ENCODE measurements at regions not wholly inside any gene's neighbourhood (a gene's known extent, or its start where the extent isn't known, plus 50 kb on each side); places are given as distances from the start of the nearest gene placed in this dataset.

- peaks cover 12% of the 10 kb centered on the region for H3K4me1 ChIP-seq (ENCODE audit: insufficient read depth)
- H3K27me3 ChIP-seq = no peaks in the 10 kb centered on the region
- no peak for DNase-seq
- H3K9me3 ChIP-seq = no peaks in the 10 kb centered on the region
- H3K36me3 ChIP-seq = no peaks in the 10 kb centered on the region
- 86 to 93% (median 92%) methylated on average over 6 of the region's 6 CpGs for WGBS, 3 donors
- H3K4me3 ChIP-seq = no peak overlapping the region
- no peak overlapping the region for H3K27ac ChIP-seq
- intact Hi-C loops (cut with DNase I) = no loop called here
- TF ChIP-seq EP300 (IDR thresholded peaks at IDR 0.05) (no peak), CTCF (IDR thresholded peaks at IDR 0.05) (no peak), POLR2A (IDR thresholded peaks at IDR 0.05) (no peak)
These were observed 107.5 kb upstream of the GALNT15 start for GRCh38 chr3:16066975-16067374.

- peaks cover 12% of the 10 kb centered on the region for H3K4me1 ChIP-seq (ENCODE audit: insufficient read depth)
- H3K27me3 ChIP-seq = no peaks in the 10 kb centered on the region
- H3K9me3 ChIP-seq = no peaks in the 10 kb centered on the region
- H3K4me3 ChIP-seq = no peak overlapping the region
- TF ChIP-seq EP300 (IDR thresholded peaks at IDR 0.05) (no peak), CTCF (IDR thresholded peaks at IDR 0.05) (no peak), POLR2A (IDR thresholded peaks at IDR 0.05) (no peak)
- 85 to 92% (median 86%) methylated on average over 2 of the region's 2 CpGs for WGBS, 3 donors
- intact Hi-C loops (cut with DNase I) = no loop called here
- DNase-seq = no peak
- no peaks in the 10 kb centered on the region for H3K36me3 ChIP-seq
- H3K27ac ChIP-seq = no peak overlapping the region
These were observed 106.5 kb upstream of the GALNT15 start for GRCh38 chr3:16067837-16068471.

GRCh38 chr3:16069149-16069922, 105.1 kb upstream of the GALNT15 start:
- 67 to 76% (median 75%) methylated on average over 6 of the region's 6 CpGs for WGBS, 3 donors
- no peak for DNase-seq
- Histone ChIP-seq H3K4me1 (ENCODE audit: insufficient read depth) (peaks cover 12% of the 10 kb centered on the region), H3K27ac (no peak overlapping the region), H3K9me3 (no peaks in the 10 kb centered on the region), H3K4me3 (no peak overlapping the region), H3K27me3 (no peaks in the 10 kb centered on the region), H3K36me3 (no peaks in the 10 kb centered on the region)
- intact Hi-C loops (cut with DNase I) = no loop called here
- TF ChIP-seq POLR2A (IDR thresholded peaks at IDR 0.05) (no peak), EP300 (IDR thresholded peaks at IDR 0.05) (no peak), CTCF (IDR thresholded peaks at IDR 0.05) (no peak)

GRCh38 chr3:16070707-16071106, 103.8 kb upstream of the GALNT15 start:
- H3K27ac ChIP-seq = no peak overlapping the region
- H3K9me3 ChIP-seq = no peaks in the 10 kb centered on the region
- H3K36me3 ChIP-seq = no peaks in the 10 kb centered on the region
- H3K27me3 ChIP-seq = no peaks in the 10 kb centered on the region
- no peak for DNase-seq
- 94 to 97% (median 95%) methylated on average over 5 of the region's 5 CpGs for WGBS, 3 donors
- intact Hi-C loops (cut with DNase I) = no loop called here
- H3K4me3 ChIP-seq = no peak overlapping the region
- peaks cover 9% of the 10 kb centered on the region for H3K4me1 ChIP-seq (ENCODE audit: insufficient read depth)
- TF ChIP-seq CTCF (IDR thresholded peaks at IDR 0.05) (no peak), POLR2A (IDR thresholded peaks at IDR 0.05) (no peak), EP300 (IDR thresholded peaks at IDR 0.05) (no peak)
